ENCODE measurements at regions not wholly inside any gene's neighbourhood (a gene's known extent, or its start where the extent isn't known, plus 50 kb on each side); places are given as distances from the start of the nearest gene placed in this dataset.
"Not testable (repeated sequence)": the region's sequence is repeated elsewhere in the genome, so short reads cannot be mapped to it uniquely, and the experiment has no call there.

DNA sequence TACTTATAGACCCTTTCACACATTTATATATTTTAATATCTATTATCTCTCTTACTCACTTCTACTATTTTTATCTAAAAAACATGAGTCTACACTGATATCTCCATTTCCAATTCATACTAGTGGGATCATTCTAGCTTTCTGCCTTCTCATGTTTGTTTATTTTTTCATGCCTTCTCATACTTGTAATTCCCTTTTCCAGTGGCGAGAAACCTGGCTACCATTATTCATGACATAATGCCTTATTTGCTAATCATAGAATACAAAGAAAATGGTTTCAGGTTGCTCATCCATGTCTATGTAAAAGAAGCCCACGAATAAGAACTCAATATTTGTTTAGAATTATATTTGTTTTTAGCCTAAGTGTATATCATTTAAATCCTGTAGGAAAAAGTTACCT lies 232.7 kb upstream of the ACTBL2 start:
- ChIA-PET POLR2A (no interaction called here), CTCF (no interaction called here)
- Histone ChIP-seq H3K27me3 (ENCODE audit: control insufficient read depth, insufficient read depth, low read length) (no peaks in the 10 kb centered on the region), H3K36me3 (ENCODE audit: control insufficient read depth, insufficient read depth, low read length) (no peaks in the 10 kb centered on the region), H3K4me3 (ENCODE audit: low read depth, low read length) (no peak overlapping the region)
- TF ChIP-seq, protein P1, sequence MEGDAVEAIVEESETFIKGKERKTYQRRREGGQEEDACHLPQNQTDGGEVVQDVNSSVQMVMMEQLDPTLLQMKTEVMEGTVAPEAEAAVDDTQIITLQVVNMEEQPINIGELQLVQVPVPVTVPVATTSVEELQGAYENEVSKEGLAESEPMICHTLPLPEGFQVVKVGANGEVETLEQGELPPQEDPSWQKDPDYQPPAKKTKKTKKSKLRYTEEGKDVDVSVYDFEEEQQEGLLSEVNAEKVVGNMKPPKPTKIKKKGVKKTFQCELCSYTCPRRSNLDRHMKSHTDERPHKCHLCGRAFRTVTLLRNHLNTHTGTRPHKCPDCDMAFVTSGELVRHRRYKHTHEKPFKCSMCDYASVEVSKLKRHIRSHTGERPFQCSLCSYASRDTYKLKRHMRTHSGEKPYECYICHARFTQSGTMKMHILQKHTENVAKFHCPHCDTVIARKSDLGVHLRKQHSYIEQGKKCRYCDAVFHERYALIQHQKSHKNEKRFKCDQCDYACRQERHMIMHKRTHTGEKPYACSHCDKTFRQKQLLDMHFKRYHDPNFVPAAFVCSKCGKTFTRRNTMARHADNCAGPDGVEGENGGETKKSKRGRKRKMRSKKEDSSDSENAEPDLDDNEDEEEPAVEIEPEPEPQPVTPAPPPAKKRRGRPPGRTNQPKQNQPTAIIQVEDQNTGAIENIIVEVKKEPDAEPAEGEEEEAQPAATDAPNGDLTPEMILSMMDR (IDR thresholded peaks at IDR 0.05; ENCODE audit: insufficient read depth, low read depth, low read length), result no peak
- DNase-seq (ENCODE audit: low read depth), result no peak

DNA sequence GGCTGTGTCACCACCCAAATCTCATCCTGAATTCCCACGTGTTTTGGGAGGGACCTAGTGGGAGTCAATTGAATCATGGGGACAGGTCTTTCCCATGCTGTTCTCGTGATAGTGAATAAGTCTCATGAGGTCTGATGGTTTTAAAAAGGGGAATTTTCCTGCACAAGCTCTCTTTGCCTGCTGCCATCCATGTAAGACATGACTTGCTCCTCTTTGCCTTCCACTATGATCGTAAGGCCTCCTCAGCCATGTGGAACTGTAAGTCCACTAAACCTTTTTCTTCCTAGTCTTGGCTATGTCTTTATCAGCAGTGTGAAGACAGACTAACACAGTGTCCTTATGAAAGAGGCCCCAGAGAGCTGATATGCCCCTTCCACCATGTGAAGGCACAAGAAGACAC lies 230.9 kb upstream of the ACTBL2 start:
- POLR2A ChIA-PET; H3K36me3 ChIP-seq (ENCODE audit: control insufficient read depth, insufficient read depth, low read length); H3K27me3 ChIP-seq (ENCODE audit: control insufficient read depth, insufficient read depth, low read length); H3K4me3 ChIP-seq (ENCODE audit: low read depth, low read length); DNase-seq (ENCODE audit: low read depth): not testable (repeated sequence)
- CTCF ChIA-PET, result interaction anchor here (1.0 kb wide), 1 partner anchor 9 kb away, joined by 3 read pairs; no protein-coding TSS in a partner anchor

DNA sequence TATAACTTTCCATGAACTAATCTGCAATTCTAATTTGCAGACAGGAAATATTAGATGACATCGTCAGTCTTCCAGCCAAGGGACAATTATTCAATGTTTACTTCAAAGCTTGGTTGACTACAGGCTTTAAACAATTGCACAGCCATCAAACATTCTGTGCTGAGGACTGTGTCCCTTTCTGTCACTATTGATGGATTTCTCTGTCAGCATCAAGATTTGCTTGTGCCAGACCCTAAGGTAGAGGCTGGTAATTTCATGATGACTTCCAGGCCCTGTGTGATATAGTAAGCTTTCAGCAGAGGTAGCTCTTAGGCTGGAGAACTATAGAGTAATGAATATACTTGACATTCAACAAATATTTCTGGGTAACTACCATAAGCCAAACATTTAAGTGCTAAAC lies 229.3 kb upstream of the ACTBL2 start:
- no peaks in the 10 kb centered on the region for H3K27me3 ChIP-seq (ENCODE audit: control insufficient read depth, insufficient read depth, low read length)
- TF ChIP-seq, protein P1 (IDR thresholded peaks at IDR 0.05; ENCODE audit: insufficient read depth, low read depth, low read length), result no peak
- no peak for DNase-seq (ENCODE audit: low read depth)
- CTCF ChIA-PET, result no interaction called here
- no peaks in the 10 kb centered on the region for H3K36me3 ChIP-seq (ENCODE audit: control insufficient read depth, insufficient read depth, low read length)
- no peak overlapping the region for H3K4me3 ChIP-seq (ENCODE audit: low read depth, low read length)
- POLR2A ChIA-PET, result no interaction called here

DNA sequence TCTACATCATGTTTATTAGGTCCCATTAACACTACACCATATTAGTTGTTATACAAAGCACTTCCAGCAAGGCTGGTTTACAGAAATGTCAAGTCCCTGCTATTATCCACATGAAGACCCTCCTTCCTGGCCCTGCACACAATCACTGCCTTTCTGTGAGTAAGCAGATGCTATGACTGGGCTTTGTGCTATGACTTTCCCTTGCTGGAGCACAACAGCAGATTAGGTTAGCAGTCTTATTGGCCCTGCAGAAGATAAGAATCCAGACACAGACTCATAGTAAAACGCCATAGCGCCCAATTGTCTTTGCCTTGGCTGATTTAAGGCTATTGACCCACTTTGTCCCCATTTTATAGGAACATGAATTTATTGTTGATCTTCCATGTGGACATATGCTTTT lies 228.9 kb upstream of the ACTBL2 start:
- TF ChIP-seq, protein P1 (IDR thresholded peaks at IDR 0.05; ENCODE audit: insufficient read depth, low read depth, low read length), result no peak
- Histone ChIP-seq H3K27me3 (ENCODE audit: control insufficient read depth, insufficient read depth, low read length) (no peaks in the 10 kb centered on the region), H3K36me3 (ENCODE audit: control insufficient read depth, insufficient read depth, low read length) (no peaks in the 10 kb centered on the region), H3K4me3 (ENCODE audit: low read depth, low read length) (no peak overlapping the region)
- ChIA-PET POLR2A (no interaction called here), CTCF (interaction anchor here (0.6 to 1.8 kb wide), 2 partner anchors 17 to 144 kb away, joined by 3 to 8 read pairs; no protein-coding TSS in a partner anchor)
- DNase-seq (ENCODE audit: low read depth), result no peak

DNA sequence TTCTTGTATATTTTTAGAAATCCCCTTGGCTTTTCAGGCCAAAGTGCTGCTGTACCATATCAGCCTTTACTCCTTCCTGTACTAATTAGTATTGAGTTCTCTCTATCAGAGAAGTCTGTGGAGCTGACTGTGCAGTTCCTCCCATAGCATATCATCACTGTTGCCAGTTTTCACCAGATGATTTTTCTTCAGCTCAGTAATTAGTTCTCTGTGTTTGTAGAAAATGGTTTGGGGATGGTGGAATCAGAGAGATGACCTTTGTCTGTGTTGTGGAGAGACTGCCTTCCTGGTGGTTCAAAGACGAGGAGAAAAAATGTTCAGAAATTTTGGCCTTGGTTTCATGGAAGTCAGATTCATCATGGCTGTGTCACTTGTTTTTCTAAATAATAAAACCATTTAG lies 227.5 kb upstream of the ACTBL2 start:
- DNase-seq (ENCODE audit: low read depth), result no peak
- POLR2A ChIA-PET, result no interaction called here
- TF ChIP-seq, protein P1 (IDR thresholded peaks at IDR 0.05; ENCODE audit: insufficient read depth, low read depth, low read length), result no peak
- Histone ChIP-seq H3K4me3 (ENCODE audit: low read depth, low read length) (no peak overlapping the region), H3K36me3 (ENCODE audit: control insufficient read depth, insufficient read depth, low read length) (no peaks in the 10 kb centered on the region), H3K27me3 (ENCODE audit: control insufficient read depth, insufficient read depth, low read length) (no peaks in the 10 kb centered on the region)
- CTCF ChIA-PET, result interaction anchor here (1.8 kb wide), 1 partner anchor 16 kb away, joined by 8 read pairs; no protein-coding TSS in a partner anchor

DNA sequence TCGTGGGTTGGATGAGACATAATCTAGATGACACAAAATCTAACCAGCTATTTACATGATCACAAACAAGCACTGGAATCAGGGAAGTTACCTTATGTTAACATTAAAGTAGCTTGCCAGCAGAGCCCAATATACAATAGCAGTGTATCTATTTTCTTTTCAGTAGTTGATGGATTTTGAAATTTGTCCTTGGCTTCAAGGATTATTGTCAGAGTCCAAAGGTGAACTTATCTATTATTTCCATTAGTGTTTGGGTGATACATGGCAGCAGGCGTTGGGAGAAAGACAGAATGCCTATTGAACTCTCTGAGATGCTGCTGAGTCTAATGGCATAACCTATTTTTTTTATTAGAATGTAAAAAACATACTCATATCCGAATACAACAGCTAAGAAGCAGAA lies 223.2 kb upstream of the ACTBL2 start:
- Histone ChIP-seq H3K4me3 (ENCODE audit: low read depth, low read length) (no peak overlapping the region), H3K27me3 (ENCODE audit: control insufficient read depth, insufficient read depth, low read length) (no peaks in the 10 kb centered on the region), H3K36me3 (ENCODE audit: control insufficient read depth, insufficient read depth, low read length) (no peaks in the 10 kb centered on the region)
- CTCF ChIA-PET, result interaction anchor here (0.9 to 1.5 kb wide), 3 partner anchors 8 to 34 kb away, joined by 3 read pairs; no protein-coding TSS in a partner anchor
- no peak for DNase-seq (ENCODE audit: low read depth)
- TF ChIP-seq, protein P1 (IDR thresholded peaks at IDR 0.05; ENCODE audit: insufficient read depth, low read depth, low read length), result no peak
- POLR2A ChIA-PET, result no interaction called here

Measured in BJ (cell line).